ENCODE measurements at regions not wholly inside any gene's neighbourhood (a gene's known extent, or its start where the extent isn't known, plus 50 kb on each side); places are given as distances from the start of the nearest gene placed in this dataset.

GRCh38 chr3:74507691-74508090, 106.8 kb downstream of the CNTN3 start:
- no peak for DNase-seq (ENCODE audit: low read depth in 2 of 2)

DNA sequence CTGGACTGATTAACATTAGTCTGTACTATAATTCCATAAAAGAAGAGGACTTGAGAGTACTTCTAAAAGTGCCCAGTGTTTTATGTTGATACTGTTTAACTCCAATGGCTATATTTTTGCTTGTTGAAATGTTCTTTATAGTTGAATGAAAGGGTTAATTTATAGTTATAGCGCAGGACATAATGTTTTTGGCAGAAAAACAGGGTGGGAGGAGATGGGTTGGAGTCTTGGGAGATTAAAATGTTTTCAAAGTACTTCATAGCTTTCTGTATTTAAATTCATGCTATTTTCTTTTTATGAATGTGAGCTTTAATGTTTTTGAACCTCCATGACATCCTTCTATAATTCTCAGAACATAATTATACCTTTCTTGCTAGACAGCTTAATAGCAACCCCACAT, 108.2 kb downstream of the CNTN3 start:
- no peak for DNase-seq (ENCODE audit: low read depth in 2 of 2)

GRCh38 chr3:74501007-74501406, 113.5 kb downstream of the CNTN3 start:
- DNase-seq (ENCODE audit: low read depth in 2 of 2), result no peak

- no peak for DNase-seq (ENCODE audit: low read depth in 2 of 2)
Measured at GRCh38 chr3:74500257-74500656, 114.2 kb downstream of the CNTN3 start.

DNA sequence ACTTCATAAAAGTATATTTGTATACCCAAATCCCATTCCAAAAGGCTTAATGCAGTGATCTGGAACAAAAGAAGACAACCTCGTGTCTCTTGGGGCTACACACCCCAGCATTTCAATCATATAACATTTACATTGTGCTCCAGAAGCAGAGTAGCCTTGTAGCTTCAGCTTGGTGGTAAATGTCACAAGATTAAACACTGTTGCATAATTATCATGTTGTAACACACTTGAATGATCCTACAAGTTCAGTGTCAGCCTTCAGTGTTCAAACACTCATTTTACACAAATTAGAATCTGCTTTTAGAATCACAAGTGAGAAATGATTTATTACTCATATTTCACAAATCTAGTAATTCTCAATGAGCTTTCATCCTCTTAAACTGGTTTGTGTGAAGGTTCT, 122.6 kb downstream of the CNTN3 start:
- no peak for DNase-seq (ENCODE audit: low read depth in 2 of 2)

DNA sequence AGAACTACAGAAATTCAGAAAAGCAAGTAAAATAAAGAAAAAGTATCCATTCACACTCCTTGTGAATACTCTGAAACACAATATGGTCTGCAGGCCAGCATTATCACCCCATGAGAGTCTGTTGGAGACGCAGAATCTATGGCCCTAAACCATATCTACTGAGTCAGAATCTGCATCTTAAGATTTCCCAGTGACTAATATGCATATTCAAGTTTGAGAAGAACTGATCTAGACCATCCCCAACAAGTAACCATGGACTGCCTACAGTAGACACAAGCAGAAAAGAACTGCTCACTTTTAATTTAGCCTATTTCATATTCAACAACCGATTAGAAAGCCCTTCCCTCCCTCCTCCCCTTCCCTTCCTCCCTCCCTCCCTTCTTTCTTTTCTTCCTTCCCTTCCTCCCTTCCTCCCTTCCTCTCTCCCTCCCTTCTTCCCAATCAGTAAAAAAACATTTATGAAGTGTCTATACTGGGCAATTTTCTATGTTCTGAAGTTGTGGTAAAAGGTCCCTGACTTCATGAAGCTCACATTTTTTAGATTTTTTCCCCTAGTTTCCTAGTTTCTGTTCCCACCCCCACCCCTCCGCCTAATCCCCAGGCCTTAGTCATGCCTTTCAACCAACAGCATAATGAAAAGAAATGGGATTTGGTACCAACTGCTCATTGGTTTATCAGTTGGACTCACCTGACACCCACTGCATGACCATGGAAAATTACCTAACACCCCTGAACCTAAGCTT, 125.2 kb downstream of the CNTN3 start:
- no peak for DNase-seq (ENCODE audit: low read depth in 2 of 2)

GRCh38 chr3:74479915-74480314, 134.5 kb downstream of the CNTN3 start:
- no peak for DNase-seq (ENCODE audit: low read depth in 2 of 2)

DNA sequence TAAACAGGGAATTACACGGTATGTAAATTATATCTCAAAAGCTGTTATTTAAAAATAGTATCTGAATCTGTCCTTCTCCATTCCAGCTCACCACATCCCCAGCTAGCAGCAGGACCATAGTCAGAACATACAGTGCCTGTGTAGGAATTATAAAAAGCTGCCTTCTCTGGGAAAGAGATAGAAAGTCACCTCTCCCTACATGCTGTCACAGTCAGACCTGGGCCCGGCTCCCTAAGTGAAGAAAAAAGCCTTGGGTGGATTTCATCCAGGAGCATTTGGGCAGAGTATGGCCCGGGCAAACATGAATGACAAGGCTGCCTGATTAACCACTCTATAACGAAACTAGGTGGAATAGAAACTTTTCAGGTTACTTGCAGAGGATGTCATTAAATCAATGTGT, 144.1 kb downstream of the CNTN3 start:
- DNase-seq (ENCODE audit: low read depth in 2 of 2), result no peak

DNA sequence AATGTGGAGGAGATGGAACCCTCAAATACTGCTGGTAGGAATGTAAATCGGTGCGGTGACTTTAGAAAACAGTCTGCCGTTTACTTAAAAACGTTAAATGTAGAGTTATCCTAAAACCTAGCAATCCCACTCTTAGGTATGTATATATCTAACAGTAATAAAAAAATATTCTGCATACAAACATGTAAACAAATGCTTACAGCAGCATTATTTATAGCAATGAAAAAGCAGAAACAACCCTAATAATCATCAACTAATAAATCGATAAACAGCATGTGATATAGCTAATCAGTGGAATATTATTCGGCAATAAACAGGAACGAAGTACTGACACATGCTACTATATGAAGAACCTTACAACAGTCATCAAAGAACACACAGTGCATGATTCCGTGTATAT, 144.7 kb downstream of the CNTN3 start:
- DNase-seq (ENCODE audit: low read depth in 2 of 2), result no peak

GRCh38 chr3:74469151-74469550, 145.3 kb downstream of the CNTN3 start:
- no peak for DNase-seq (ENCODE audit: low read depth in 2 of 2)

DNA sequence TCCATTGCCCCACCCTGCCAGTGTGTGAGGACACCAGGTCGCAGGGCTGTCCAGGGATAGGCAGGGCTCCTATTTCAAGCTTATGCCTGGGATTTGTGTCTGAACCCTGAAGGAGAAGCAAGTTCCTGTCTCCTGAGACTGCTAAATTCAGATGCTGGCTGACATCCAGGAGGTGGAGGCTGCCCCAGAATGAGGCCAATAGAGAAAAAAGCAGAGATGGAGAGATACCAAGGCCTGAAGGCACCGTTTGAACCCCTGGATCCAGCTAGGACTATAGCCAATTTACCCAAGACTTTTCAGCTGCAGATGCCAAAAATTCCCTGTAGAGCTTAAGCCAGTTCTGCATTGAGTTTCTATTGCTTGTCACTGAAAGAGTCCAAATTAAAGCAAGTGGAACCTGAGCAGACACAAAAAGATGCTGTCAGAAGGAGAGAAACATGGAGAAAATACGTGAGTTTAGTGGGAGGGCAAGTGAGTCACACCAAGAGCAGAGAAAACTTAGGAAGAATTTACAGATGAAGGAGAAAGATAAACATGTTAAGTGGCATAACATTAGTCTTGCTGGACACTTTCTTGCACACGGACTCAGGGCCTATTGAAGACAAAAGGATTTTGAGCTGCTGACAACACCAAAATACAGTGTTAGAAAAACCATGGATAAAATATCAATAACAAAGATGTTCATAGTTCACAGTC, 148.6 kb downstream of the CNTN3 start:
- DNase-seq (ENCODE audit: low read depth in 2 of 2), result no peak

DNA sequence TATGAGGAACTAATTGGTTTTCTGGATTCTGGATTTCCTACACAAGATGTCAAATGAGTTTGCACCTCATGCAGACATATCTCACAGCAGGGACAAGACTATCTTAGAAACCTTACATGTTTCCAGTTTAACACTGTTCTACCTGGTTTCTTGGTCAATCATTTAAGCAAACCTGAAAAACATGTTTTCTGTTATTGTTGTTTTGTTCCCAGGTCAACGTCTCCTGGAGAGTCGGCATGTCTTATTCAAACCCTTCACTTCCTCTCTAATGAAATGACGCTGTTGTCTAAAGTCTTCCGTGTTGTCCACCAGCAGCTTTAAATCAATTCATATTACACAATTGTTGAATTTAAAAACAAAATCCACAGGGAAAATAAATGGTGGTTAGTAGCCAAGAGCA, 150.9 kb downstream of the CNTN3 start:
- DNase-seq (ENCODE audit: low read depth in 2 of 2), result no peak

DNA sequence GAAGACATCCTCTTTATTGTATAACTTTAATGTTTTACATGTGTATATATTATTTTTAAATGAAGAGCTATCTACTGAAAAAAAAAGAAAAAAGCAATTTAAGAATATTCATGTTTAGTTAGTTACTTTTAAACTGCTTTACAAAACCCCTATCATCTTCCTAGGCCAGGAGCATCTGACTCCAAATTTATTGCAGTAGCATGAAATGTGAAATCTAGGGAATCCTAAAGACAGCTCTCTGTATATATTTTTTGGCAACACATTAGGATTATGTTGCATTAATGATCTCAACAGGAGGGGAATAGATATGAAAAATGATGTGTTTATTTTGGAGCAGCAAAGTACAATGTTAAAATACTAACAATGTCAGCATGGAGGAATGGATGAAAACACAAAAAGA, 158.3 kb downstream of the CNTN3 start:
- DNase-seq (ENCODE audit: low read depth in 2 of 2), result no peak

DNA sequence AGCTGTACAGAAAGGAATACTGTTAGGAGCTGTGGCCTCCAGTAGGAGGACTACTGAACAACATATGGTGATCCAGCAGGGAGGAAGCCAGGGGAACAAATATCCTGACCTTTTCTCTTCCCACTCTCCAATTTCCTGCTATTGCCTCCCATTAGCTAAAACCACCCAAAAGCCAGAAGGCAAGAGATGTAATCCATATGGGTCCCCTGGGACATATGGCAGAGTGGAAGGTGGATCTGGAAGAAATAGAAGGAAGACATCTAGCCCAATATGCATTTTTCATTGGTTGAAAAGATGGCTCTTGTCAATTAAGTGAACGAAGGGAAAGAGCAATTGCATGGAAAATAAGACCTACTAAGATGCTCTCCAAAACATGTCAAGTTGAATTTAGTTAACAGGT, 167.2 kb downstream of the CNTN3 start:
- no peak for DNase-seq (ENCODE audit: low read depth in 2 of 2)

- no peak for DNase-seq (ENCODE audit: low read depth in 2 of 2)
Measured at GRCh38 chr3:74445541-74445940, 168.9 kb downstream of the CNTN3 start.

- DNase-seq (ENCODE audit: low read depth in 2 of 2), result no peak
Measured at GRCh38 chr3:74443102-74443501, 171.4 kb downstream of the CNTN3 start.

GRCh38 chr3:74442683-74443082, 171.8 kb downstream of the CNTN3 start:
- no peak for DNase-seq (ENCODE audit: low read depth in 2 of 2)

GRCh38 chr3:74442068-74442467, 172.4 kb downstream of the CNTN3 start:
- no peak for DNase-seq (ENCODE audit: low read depth in 2 of 2)

GRCh38 chr3:74436184-74436583, 178.3 kb downstream of the CNTN3 start:
- DNase-seq (ENCODE audit: low read depth in 2 of 2), result no peak

GRCh38 chr3:74435631-74436030, 178.8 kb downstream of the CNTN3 start:
- no peak for DNase-seq (ENCODE audit: low read depth in 2 of 2)

DNA sequence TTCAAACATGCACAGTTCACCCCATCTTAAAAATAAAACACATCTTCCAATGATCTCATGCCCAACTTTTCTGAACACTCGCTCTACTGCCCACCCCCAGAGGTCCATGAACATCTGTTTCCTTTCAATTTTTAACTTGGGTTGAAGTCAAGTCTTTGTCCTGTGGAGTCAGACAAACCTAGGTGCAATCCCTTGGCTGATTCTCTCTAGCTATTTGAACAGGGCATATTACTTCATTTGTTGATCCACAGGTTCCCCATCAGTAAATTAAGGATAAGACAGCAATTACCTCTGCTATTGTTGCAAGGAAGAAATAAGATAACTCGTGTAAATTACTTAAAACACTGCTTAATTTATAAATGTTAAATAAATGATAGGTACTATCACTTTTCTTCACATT, 180.1 kb downstream of the CNTN3 start:
- no peak for DNase-seq (ENCODE audit: low read depth in 2 of 2)

GRCh38 chr3:74426571-74426970, 187.9 kb downstream of the CNTN3 start:
- no peak for DNase-seq (ENCODE audit: low read depth in 2 of 2)

- DNase-seq (ENCODE audit: low read depth in 2 of 2), result no peak
Measured at GRCh38 chr3:74423867-74424266, 190.6 kb downstream of the CNTN3 start.
